ENCODE measurements at regions not wholly inside any gene's neighbourhood (a gene's known extent, or its start where the extent isn't known, plus 50 kb on each side); places are given as distances from the start of the nearest gene placed in this dataset.

GRCh38 chr13:57799624-57800023, 168.1 kb downstream of the PCDH17 start:
- Histone ChIP-seq H3K9me3 (replicated peaks; ENCODE audit: control insufficient read depth, insufficient read depth, low read length) (no peaks in the 10 kb centered on the region), H3K4me2 (ENCODE audit: control insufficient read depth, insufficient read depth) (no peak overlapping the region), H3K36me3 (ENCODE audit: control insufficient read depth in 2 of 2, insufficient read depth in 2 of 2, low read length in 1 of 2) (no peaks in the 10 kb centered on the region), H3K27me3 (replicated peaks in 1 of 2; ENCODE audit: control insufficient read depth in 2 of 2, insufficient read depth in 2 of 2, low read length in 1 of 2) (no peaks in the 10 kb centered on the region), H2AFZ (ENCODE audit: control insufficient read depth, low read depth, low read length) (no peak overlapping the region), H3K4me1 (ENCODE audit: control insufficient read depth, insufficient read depth, low read length) (no peaks in the 10 kb centered on the region), H4K20me1 (ENCODE audit: control insufficient read depth, insufficient read depth) (no peaks in the 10 kb centered on the region), H3K79me2 (ENCODE audit: control insufficient read depth, insufficient read depth, low read length) (no peaks in the 10 kb centered on the region), H3K4me3 (no peak overlapping the region), H3K9ac (ENCODE audit: control insufficient read depth, insufficient read depth, low read length) (no peak overlapping the region), H3K27ac (ENCODE audit: control insufficient read depth, insufficient read depth) (no peak overlapping the region)
- ChIA-PET CTCF (no interaction called here), POLR2A (no interaction called here), RAD21 (ENCODE audit: unreplicated experiment) (no interaction called here), SMC1A (ENCODE audit: uncharacterized antibody, unreplicated experiment) (interaction anchor here (1.4 kb wide), 1 partner anchor 9 kb away, joined by 3 read pairs; no protein-coding TSS in a partner anchor)
- ATAC-seq (no peak), DNase-seq (ENCODE audit: low read depth, low spot score) (no peak), FAIRE-seq (no peak)
- intact Hi-C loops (cut with micrococcal nuclease; ENCODE audit: unreplicated experiment) = no loop called here
- TF ChIP-seq SMAD5 (IDR thresholded peaks at IDR 0.05; ENCODE audit: low read depth) (no peak), ZNF274 (IDR thresholded peaks at IDR 0.05; ENCODE audit: insufficient read depth, insufficient read length) (no peak), PBX3 (IDR thresholded peaks at IDR 0.05; ENCODE audit: insufficient replicate concordance, low read depth, low read length) (no peak)
- WGBS (ENCODE audit: insufficient coverage, insufficient replicate concordance, low lambda C conversion rate, missing lambda C conversion rate) = 25% methylated on average over 3 of the region's 3 CpGs
- no TSS peak for BruUV-seq (replicated peaks)
- in situ Hi-C loops (cut with MboI) = no loop called here

GRCh38 chr13:57813651-57814050, 182.1 kb downstream of the PCDH17 start:
- no peak for ATAC-seq
- H3K79me2 ChIP-seq (ENCODE audit: control insufficient read depth, insufficient read depth, low read length) = no peaks in the 10 kb centered on the region
- H3K27me3 ChIP-seq (replicated peaks in 1 of 2; ENCODE audit: control insufficient read depth in 2 of 2, insufficient read depth in 2 of 2, low read length in 1 of 2) = no peaks in the 10 kb centered on the region
- DNase-seq (ENCODE audit: low read depth, low spot score) = no peak
- no peak overlapping the region for H3K4me2 ChIP-seq (ENCODE audit: control insufficient read depth, insufficient read depth)
- intact Hi-C loops (cut with micrococcal nuclease; ENCODE audit: unreplicated experiment) = no loop called here
- BruUV-seq (replicated peaks) = no TSS peak
- H3K27ac ChIP-seq (ENCODE audit: control insufficient read depth, insufficient read depth) = no peak overlapping the region
- no peaks in the 10 kb centered on the region for H4K20me1 ChIP-seq (ENCODE audit: control insufficient read depth, insufficient read depth)
- POLR2A ChIA-PET = no interaction called here
- H3K9me3 ChIP-seq (replicated peaks; ENCODE audit: control insufficient read depth, insufficient read depth, low read length) = no peaks in the 10 kb centered on the region
- no peak for FAIRE-seq
- RAD21 ChIA-PET (ENCODE audit: unreplicated experiment) = no interaction called here
- H3K4me3 ChIP-seq = no peak overlapping the region
- WGBS (ENCODE audit: insufficient coverage, insufficient replicate concordance, low lambda C conversion rate, missing lambda C conversion rate) = 82% methylated on average over 2 of the region's 2 CpGs
- SMC1A ChIA-PET (ENCODE audit: uncharacterized antibody, unreplicated experiment) = no interaction called here
- CTCF ChIA-PET = no interaction called here
- H3K9ac ChIP-seq (ENCODE audit: control insufficient read depth, insufficient read depth, low read length) = no peak overlapping the region
- H3K36me3 ChIP-seq (ENCODE audit: control insufficient read depth in 2 of 2, insufficient read depth in 2 of 2, low read length in 1 of 2) = no peaks in the 10 kb centered on the region
- no peaks in the 10 kb centered on the region for H3K4me1 ChIP-seq (ENCODE audit: control insufficient read depth, insufficient read depth, low read length)
- no peak overlapping the region for H2AFZ ChIP-seq (ENCODE audit: control insufficient read depth, low read depth, low read length)
- in situ Hi-C loops (cut with MboI) = no loop called here
- TF ChIP-seq YBX1 (IDR thresholded peaks at IDR 0.05) (no peak), ZNF24 (IDR thresholded peaks at IDR 0.05) (no peak), CHD2 (IDR thresholded peaks at IDR 0.05; ENCODE audit: borderline replicate concordance, low read depth, low read length) (no peak), CEBPZ (IDR thresholded peaks at IDR 0.05; ENCODE audit: low read depth, low read length) (no peak), BRCA1 (IDR thresholded peaks at IDR 0.05; ENCODE audit: low read depth, low read length) (no peak), SREBF2 (IDR thresholded peaks at IDR 0.05; ENCODE audit: low read length) (no peak), E2F4 (IDR thresholded peaks at IDR 0.05; ENCODE audit: low read depth, low read length) (no peak), SUPT20H (IDR thresholded peaks at IDR 0.05; ENCODE audit: borderline replicate concordance, control insufficient read depth, low read depth, low read length) (no peak), FOS (IDR thresholded peaks at IDR 0.05; ENCODE audit: borderline replicate concordance, extremely low read depth, insufficient read length) (no peak), RCOR1 (conservative IDR thresholded peaks at IDR 0.05; ENCODE audit: low read depth, low read length) (no peak), CHD1 (IDR thresholded peaks at IDR 0.05; ENCODE audit: low read depth, low read length) (no peak), PML (IDR thresholded peaks at IDR 0.05; ENCODE audit: low read length) (no peak)
